A549 (cell line): ENCODE measurements at regions not wholly inside any gene's neighbourhood (a gene's known extent, or its start where the extent isn't known, plus 50 kb on each side); places are given as distances from the start of the nearest gene placed in this dataset.
A peak's percentile ranks its signal among the peaks of the same experiment; 100 is the strongest.

Experiments used
- ATAC-seq, 2 experiments: fragments of 200-7000 bp in 1 of 2; fragments of >200 bp in 1 of 2; cut with Nextera tagmentation in 1 of 2; cut with Tn5 transposase in 1 of 2; 3 replicates each; pipeline versions ENCODE4 v1.8.0 to v1.9.1; 2018 to 2020; ENCODE audit warnings: mild to moderate bottlenecking in 1 of 2, moderate library complexity in 1 of 2
- CTCF ChIA-PET: fragments of 300-600 bp; sonication (Branson Sonifier 250); formaldehyde crosslinking; extraction: SDS; loops from one replicate; lab custom pipeline; 2021; ENCODE audit warnings: antibody characterized with exemption, inconsistent platforms; lab: Yijun Ruan, JAX
- POLR2A ChIA-PET: fragments of 350-600 bp; formaldehyde crosslinking; extraction: SDS; loops from one replicate; lab custom pipeline; 2021; ENCODE audit warnings: antibody characterized with exemption, inconsistent platforms; lab: Yijun Ruan, JAX
- DNase-seq, 2 experiments: peaks; one replicate each; pipeline versions ENCODE4 v3.0.0 to v3.0.0-alpha.2; 2011 to 2016; ENCODE audit warnings: low read depth in 1 of 2, low spot score in 1 of 2
- FAIRE-seq: peaks from 2 replicates; lab custom pipeline; 2011; peaks lifted over from hg19 to GRCh38; lab: Jason Lieb, UNC
- H3K27ac ChIP-seq, 2 experiments: fragments of >200 bp; sonication (Bioruptor Twin); formaldehyde crosslinking; 3 replicates each; pipeline ENCODE4 v1.5.1; 2016 to 2017
- H3K4me1 ChIP-seq: fragments of >200 bp; sonication (Bioruptor Twin); formaldehyde crosslinking; 3 replicates; pipeline ENCODE4 v1.6.1; 2016
- H3K4me2 ChIP-seq: fragments of >200 bp; sonication (Bioruptor Twin); formaldehyde crosslinking; 3 replicates; pipeline ENCODE4 v1.6.1; 2016
- H3K4me3 ChIP-seq: fragments of >200 bp; sonication (Bioruptor Twin); formaldehyde crosslinking; 3 replicates; pipeline ENCODE4 v1.5.1; 2016
- H3K9me3 ChIP-seq: fragments of >200 bp; sonication (Bioruptor Twin); formaldehyde crosslinking; 3 replicates; pipeline ENCODE4 v1.6.1; 2016
- CTCF ChIP-seq: fragments of >200 bp; sonication (Bioruptor Twin); formaldehyde crosslinking; IDR thresholded peaks from 3 replicates; pipeline ENCODE4 v1.5.1; 2016
- FOSB ChIP-seq: fragments of 250-450 bp; sonication (Bioruptor Pico); IDR thresholded peaks from 2 replicates; pipeline ENCODE4 v1.5.0; 2020; ENCODE audit warnings: mild to moderate bottlenecking, moderate library complexity
- FOXS1 ChIP-seq: fragments of 250-450 bp; sonication (Bioruptor Pico); IDR thresholded peaks from 2 replicates; pipeline ENCODE4 v1.5.0; 2020; ENCODE audit warnings: mild to moderate bottlenecking, moderate library complexity
- GATA3 ChIP-seq: IDR thresholded peaks from 2 replicates; pipeline ENCODE4 v1.6.1; 2012; ENCODE audit warnings: borderline replicate concordance
- HDAC2 ChIP-seq: fragments of 200-600 bp; sonication (generic); IDR thresholded peaks from 2 replicates; pipeline ENCODE4 v1.6.1; 2016
- HOXB13 ChIP-seq: fragments of 250-450 bp; sonication (Bioruptor Pico); IDR thresholded peaks from 2 replicates; pipeline ENCODE4 v1.5.0; 2020; ENCODE audit warnings: low read depth, mild to moderate bottlenecking, moderate library complexity
- JUN ChIP-seq, 2 experiments: fragments of >200 bp; sonication (Bioruptor Twin); formaldehyde crosslinking; IDR thresholded peaks; 2 replicates in 1 of 2; 3 replicates in 1 of 2; pipeline ENCODE4 v1.6.1; 2016 to 2017
- KDM1A ChIP-seq: fragments of 200-600 bp; sonication (generic); IDR thresholded peaks from 2 replicates; pipeline ENCODE4 v1.6.1; 2016; ENCODE audit warnings: low read depth, mild to moderate bottlenecking
- MAFK ChIP-seq: fragments of 450-650 bp; IDR thresholded peaks from 2 replicates; pipeline ENCODE4 v1.6.1; 2014; ENCODE audit not compliant: partially characterized antibody
- MYC ChIP-seq: IDR thresholded peaks from 2 replicates; pipeline ENCODE4 v1.6.1; 2012; ENCODE audit warnings: mild to moderate bottlenecking, inconsistent platforms, low read length, improper control_type of control experiment, borderline replicate concordance
- NR3C1 ChIP-seq: fragments of >200 bp; sonication (Bioruptor Twin); formaldehyde crosslinking; IDR thresholded peaks from 3 replicates; pipeline ENCODE4 v1.6.1; 2017
- POLR2A ChIP-seq: IDR thresholded peaks from 2 replicates; pipeline ENCODE4 v1.6.1; 2012; ENCODE audit warnings: mild to moderate bottlenecking, low read length
- POLR2AphosphoS2 ChIP-seq: conservative IDR thresholded peaks from 2 replicates; pipeline ENCODE4 v1.6.1; 2012; ENCODE audit warnings: low read length, improper control_type of control experiment, inconsistent platforms
- RAD21 ChIP-seq, 2 experiments: fragments of >200 bp in 1 of 2; sonication (Bioruptor Twin) in 1 of 2; formaldehyde crosslinking in 1 of 2; IDR thresholded peaks in 1 of 2; conservative IDR thresholded peaks in 1 of 2; 2 replicates in 1 of 2; 3 replicates in 1 of 2; pipeline ENCODE4 v1.6.1; 2012 to 2018; ENCODE audit warnings: inconsistent platforms in 1 of 2
- SMC3 ChIP-seq: fragments of >200 bp; sonication (Bioruptor Twin); formaldehyde crosslinking; IDR thresholded peaks from 3 replicates; pipeline ENCODE4 v1.6.1; 2018; ENCODE audit warnings: inconsistent platforms
- SREBF2 ChIP-seq: fragments of 450-650 bp; IDR thresholded peaks from 2 replicates; pipeline ENCODE4 v1.6.1; 2014; ENCODE audit warnings: mild to moderate bottlenecking, moderate library complexity
- ZFP36 ChIP-seq: fragments of 450-650 bp; IDR thresholded peaks from 2 replicates; pipeline ENCODE4 v1.6.1; 2014; ENCODE audit warnings: borderline replicate concordance; ENCODE audit not compliant: partially characterized antibody
- WGBS: methylation state at CpG from one replicate; pipeline ENCODE4 v1.1.6; 2017; ENCODE audit errors: missing lambda C conversion rate; 5-methylcytosine and 5-hydroxymethylcytosine counted together
- TF ChIP-seq, protein P1 (sequence below): fragments of 450-650 bp; IDR thresholded peaks from 2 replicates; pipeline ENCODE4 v1.6.1; 2014; ENCODE audit warnings: antibody characterized with exemption
- TF ChIP-seq, protein P2 (sequence below): fragments of 200-600 bp; sonication (generic); IDR thresholded peaks from 2 replicates; pipeline ENCODE4 v1.6.1; 2016; ENCODE audit warnings: antibody characterized with exemption, mild to moderate bottlenecking, moderate library complexity

DNA sequence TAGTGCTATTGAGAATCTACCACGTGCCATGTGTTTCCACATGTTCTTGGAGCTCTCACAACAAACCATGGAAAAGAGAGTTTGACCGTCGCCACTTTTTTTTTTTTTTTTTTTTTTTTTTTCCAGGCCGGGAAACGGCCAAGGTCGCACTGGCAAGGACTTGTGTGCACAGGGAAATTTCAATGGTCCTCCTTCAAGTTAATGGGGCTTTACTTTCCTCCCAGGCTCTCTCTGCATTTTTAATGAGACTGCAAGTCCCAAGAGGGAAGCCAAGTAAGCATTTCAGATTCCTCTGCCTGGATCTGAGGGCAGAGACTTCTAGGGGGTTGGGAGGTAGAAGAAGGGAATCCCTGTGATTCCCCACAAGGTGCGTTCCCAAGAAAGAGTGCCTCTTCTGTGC, 94.7 kb upstream of the MPHOSPH6 start:
- Histone ChIP-seq H3K4me2 (no peak overlapping the region), H3K4me1 (no peaks in the 10 kb centered on the region), H3K4me3 (no peak overlapping the region), H3K9me3 (no peaks in the 10 kb centered on the region), H3K27ac (no peak overlapping the region)
- WGBS, result 4% methylated on average over 7 of the region's 7 CpGs
- DNase-seq, result no peak
- TF ChIP-seq HDAC2, result no peak
- no peak for TF ChIP-seq FOSB (CRISPR knock-in tag)
- no peak for TF ChIP-seq RAD21 (conservative IDR thresholded peaks at IDR 0.05 in 1 of 2, IDR thresholded peaks at IDR 0.05 in 1 of 2)
- no peak for TF ChIP-seq ZFP36
- TF ChIP-seq, protein P1, sequence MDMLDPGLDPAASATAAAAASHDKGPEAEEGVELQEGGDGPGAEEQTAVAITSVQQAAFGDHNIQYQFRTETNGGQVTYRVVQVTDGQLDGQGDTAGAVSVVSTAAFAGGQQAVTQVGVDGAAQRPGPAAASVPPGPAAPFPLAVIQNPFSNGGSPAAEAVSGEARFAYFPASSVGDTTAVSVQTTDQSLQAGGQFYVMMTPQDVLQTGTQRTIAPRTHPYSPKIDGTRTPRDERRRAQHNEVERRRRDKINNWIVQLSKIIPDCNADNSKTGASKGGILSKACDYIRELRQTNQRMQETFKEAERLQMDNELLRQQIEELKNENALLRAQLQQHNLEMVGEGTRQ, result no peak
- TF ChIP-seq, protein P2, sequence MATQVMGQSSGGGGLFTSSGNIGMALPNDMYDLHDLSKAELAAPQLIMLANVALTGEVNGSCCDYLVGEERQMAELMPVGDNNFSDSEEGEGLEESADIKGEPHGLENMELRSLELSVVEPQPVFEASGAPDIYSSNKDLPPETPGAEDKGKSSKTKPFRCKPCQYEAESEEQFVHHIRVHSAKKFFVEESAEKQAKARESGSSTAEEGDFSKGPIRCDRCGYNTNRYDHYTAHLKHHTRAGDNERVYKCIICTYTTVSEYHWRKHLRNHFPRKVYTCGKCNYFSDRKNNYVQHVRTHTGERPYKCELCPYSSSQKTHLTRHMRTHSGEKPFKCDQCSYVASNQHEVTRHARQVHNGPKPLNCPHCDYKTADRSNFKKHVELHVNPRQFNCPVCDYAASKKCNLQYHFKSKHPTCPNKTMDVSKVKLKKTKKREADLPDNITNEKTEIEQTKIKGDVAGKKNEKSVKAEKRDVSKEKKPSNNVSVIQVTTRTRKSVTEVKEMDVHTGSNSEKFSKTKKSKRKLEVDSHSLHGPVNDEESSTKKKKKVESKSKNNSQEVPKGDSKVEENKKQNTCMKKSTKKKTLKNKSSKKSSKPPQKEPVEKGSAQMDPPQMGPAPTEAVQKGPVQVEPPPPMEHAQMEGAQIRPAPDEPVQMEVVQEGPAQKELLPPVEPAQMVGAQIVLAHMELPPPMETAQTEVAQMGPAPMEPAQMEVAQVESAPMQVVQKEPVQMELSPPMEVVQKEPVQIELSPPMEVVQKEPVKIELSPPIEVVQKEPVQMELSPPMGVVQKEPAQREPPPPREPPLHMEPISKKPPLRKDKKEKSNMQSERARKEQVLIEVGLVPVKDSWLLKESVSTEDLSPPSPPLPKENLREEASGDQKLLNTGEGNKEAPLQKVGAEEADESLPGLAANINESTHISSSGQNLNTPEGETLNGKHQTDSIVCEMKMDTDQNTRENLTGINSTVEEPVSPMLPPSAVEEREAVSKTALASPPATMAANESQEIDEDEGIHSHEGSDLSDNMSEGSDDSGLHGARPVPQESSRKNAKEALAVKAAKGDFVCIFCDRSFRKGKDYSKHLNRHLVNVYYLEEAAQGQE, result no peak
- no peak for TF ChIP-seq POLR2AphosphoS2
- no peak for TF ChIP-seq CTCF
- TF ChIP-seq KDM1A, result no peak
- no peak for TF ChIP-seq HOXB13 (CRISPR knock-in tag)
- no peak for TF ChIP-seq SREBF2
- no peak for TF ChIP-seq NR3C1
- no peak for TF ChIP-seq JUN (IDR thresholded peaks at IDR 0.05)
- no peak for TF ChIP-seq FOXS1
- ChIA-PET POLR2A (no interaction called here), CTCF (interaction anchor here (0.6 to 3.6 kb wide), 24 partner anchors 9 to 1623 kb away, joined by 3 to 51 read pairs (median 5); no protein-coding TSS in a partner anchor)
- FAIRE-seq, result no peak
- ATAC-seq, result no peak

DNA sequence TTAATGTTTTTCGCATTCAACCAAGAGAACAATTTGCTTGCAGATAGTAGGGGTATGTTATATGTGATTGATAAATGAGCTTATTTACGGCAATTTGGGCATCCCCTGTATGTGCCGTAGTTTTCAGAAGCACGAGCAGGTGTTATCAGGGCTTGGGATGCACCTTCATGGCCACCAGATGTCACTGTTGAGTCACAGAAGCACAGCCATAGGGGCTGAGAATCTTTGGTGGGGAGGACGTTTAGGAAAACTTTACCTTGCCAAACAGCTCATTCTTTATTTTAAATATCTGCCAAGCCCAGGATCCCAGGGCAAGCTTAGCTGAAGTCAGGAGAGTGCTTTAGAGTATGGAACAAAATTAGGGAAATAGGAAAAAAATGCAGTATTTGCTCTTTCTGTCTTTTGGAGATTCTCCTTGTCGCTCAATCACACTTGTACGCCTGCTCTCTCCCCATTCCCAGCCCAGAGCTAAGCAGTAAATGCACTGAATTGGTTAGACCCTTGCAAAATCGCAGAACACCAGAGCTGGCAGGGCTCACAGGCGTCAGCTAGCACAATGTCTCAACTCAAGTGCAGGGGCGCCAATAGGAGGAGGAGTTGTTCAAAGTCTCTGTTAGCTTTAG, 93.6 kb upstream of the MPHOSPH6 start:
- 4% methylated on average over 10 of the region's 10 CpGs for WGBS
- ChIA-PET CTCF (interaction anchor here (0.6 to 3.6 kb wide), 71 partner anchors 9 to 1623 kb away, joined by 3 to 51 read pairs (median 4); no protein-coding TSS in a partner anchor), POLR2A (no interaction called here)
- Histone ChIP-seq H3K4me2 (no peak overlapping the region), H3K9me3 (no peaks in the 10 kb centered on the region)
- no peak for TF ChIP-seq ZFP36
- TF ChIP-seq GATA3, result no peak
- TF ChIP-seq RAD21 (conservative IDR thresholded peaks at IDR 0.05 in 1 of 2, IDR thresholded peaks at IDR 0.05 in 1 of 2), result peak; percentile 86 to 88
- TF ChIP-seq POLR2A, result no peak
- TF ChIP-seq MYC, result no peak
- TF ChIP-seq MAFK, result peak; percentile 12
- TF ChIP-seq CTCF, result peak; percentile 90
- TF ChIP-seq SMC3, result peak; percentile 76
- TF ChIP-seq, all 56 proteins: peak for 4
- no peaks in the 10 kb centered on the region for H3K4me1 ChIP-seq
- ATAC-seq, result peak; percentile 86 to 97; a peak in 5 of 6 replicates
- no peak overlapping the region for H3K27ac ChIP-seq
- no peak overlapping the region for H3K4me3 ChIP-seq
- DNase-seq, result peak; percentile 48 to 51
- no peak for FAIRE-seq
